ENCODE measurements at regions not wholly inside any gene's neighbourhood (a gene's known extent, or its start where the extent isn't known, plus 50 kb on each side); places are given as distances from the start of the nearest gene placed in this dataset.

DNA sequence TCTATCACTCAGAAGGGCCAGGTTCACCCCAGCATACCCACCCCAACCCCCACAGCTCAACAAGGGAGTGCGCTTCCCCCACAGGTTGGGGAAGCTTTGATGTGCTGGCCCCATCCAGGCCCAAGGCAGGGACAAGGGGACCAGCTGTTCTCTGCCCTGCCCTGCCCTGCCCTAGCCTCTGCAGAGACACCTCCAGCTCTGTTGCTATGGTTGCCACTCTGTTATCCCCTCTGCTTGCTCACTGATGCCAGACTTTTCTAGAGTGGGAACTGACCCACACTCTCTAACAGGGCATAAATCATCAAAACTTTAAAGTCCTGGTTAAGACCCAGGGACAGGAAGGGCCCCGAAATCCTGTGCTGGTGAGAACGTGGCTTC is 50.4 kb upstream of the ENPP7 start:
- DNase-seq = no peak

DNA sequence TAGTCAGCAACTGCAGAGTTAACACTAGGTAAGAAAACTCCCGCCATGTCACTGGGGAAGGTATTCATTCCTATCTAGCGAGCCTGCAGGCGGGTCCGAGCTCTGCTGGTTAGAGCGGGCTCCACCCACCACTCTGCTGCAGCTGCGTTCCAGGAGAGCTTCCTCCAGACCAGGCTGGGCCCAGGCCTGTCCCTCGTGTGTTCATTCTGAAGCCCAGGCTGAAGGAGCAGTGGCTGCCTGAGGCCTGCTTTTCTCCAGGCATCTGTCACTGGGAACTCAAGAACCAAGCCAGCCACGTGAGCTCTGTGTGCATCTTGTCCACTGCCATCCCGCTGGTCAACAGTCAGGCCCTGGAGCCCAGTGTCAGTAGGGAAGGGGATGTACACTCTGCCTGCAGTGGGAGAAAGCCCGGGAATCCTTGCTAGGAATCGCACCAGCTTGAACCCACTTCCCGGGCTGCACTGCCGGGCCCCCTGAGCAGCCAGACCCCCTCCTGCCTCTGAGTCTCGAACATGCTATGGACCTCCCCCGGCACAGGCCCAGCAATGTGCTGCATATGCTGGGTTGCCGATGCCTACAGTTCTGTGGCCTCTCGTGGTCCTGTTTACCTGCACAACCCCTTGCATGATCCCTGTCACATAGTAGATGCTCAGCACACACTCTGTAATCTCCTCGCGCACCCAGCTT is 51.0 kb upstream of the ENPP7 start:
- DNase-seq = no peak

DNA sequence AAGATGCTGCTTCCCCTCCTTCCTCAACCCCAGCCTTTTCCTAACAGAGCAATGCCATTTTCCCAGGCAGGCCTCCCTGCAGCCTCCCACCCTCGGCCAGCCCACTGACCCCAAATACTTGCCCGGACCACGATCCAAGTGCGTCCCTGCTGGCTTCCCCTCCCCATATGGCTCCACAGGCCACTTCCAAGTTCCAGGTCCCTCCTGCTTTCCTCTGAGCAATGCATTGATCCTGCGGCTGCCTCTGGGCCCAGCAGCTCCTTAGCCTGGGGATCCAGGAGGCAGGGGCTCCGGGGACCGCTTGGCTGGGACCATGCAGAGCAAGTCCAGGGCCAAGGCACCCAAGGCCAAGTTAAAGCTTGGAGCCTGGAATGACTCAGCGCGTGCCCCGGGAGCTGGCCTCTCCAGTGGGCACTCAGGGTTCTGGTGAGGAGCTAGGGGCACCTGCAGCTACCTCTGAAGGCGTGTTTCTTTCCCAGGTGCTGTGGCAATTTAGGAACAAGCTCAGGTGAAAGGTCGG is 51.9 kb upstream of the ENPP7 start:
- DNase-seq = no peak

DNA sequence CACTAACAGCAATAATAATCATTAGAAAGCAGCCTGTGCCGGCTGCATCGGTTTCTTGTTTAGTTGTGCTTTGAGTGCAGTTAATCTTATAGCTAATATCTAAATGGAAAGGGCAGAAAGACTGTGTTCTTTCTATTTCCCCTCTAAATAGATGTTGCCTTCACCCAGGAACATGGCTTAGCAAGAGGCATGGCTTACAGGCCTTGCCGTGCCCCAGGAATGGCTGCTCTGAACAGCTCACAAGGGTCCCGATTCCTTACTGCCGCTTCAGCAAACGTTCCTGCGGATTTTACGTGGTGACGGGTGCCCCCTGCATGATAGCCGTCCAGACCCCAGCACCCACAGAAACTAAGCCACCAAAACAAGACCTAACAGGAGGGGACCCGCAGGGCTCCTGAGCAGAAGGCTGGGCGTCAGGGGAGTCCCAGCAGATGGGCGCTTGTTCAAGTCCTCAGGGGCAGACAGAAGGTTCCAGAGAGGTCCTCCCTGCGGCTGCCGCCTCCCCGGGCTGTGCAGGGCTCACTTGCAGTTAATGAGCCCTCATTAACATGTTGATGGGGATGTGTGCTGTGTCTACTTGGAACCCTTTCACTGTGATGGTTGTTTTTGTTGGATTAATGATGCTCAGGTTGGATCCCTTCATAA is 52.5 kb upstream of the ENPP7 start:
- DNase-seq = no peak

DNA sequence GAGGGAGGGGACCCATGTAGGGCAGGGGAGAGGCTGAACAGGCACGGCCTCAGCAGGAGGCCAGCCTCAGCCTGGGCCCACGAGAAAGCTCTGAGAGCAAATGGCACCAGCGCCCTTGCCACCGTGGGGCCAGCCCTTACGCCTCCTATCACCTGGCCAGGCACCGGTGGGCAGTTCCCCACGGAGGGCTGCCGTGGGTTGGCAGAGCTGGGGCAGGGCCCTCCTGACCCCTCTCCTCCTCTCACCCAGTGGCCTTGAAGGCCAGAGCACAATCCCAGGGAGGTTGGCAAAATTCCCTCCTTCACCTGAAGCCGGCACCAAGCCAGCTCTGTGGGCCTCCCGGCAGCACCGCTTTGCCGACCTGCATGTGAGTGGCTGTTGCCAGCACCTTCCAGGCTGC is 53.1 kb upstream of the ENPP7 start:
- DNase-seq = no peak

DNA sequence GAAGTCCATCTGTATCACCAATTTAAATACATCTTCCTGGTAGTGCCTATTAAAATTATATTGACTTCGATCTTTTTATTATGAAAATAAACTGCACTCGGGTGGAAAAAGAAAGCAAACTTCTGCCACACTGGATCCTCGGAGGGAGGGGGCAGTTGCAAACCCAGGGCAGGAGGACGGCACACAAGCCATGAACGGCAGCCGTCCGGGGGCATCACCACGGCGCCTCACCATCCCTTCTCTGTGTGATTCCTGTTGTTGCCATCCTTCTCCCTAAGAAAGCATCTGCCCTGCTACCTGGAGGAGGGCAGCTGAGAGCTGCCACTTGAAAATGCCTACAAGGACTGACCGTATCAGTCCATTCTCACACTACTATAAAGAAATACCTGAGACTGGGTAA is 53.9 kb upstream of the ENPP7 start:
- DNase-seq = no peak

DNA sequence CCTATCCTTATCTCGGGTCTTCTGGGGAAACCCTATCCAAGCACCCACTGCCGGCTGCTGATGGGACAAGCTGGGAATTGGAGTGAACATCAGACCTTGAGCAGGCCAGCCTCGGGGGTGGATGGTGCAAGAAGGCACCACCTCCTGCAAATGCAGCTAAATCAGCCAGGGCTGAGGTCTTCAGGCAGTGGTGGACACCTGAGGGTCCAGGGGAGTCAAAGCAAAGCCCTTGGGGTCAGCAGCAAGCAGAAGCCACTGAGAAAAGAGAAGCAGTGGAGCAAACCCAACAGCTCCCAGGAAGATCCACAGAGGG is 55.4 kb upstream of the ENPP7 start:
- no peak for DNase-seq

DNA sequence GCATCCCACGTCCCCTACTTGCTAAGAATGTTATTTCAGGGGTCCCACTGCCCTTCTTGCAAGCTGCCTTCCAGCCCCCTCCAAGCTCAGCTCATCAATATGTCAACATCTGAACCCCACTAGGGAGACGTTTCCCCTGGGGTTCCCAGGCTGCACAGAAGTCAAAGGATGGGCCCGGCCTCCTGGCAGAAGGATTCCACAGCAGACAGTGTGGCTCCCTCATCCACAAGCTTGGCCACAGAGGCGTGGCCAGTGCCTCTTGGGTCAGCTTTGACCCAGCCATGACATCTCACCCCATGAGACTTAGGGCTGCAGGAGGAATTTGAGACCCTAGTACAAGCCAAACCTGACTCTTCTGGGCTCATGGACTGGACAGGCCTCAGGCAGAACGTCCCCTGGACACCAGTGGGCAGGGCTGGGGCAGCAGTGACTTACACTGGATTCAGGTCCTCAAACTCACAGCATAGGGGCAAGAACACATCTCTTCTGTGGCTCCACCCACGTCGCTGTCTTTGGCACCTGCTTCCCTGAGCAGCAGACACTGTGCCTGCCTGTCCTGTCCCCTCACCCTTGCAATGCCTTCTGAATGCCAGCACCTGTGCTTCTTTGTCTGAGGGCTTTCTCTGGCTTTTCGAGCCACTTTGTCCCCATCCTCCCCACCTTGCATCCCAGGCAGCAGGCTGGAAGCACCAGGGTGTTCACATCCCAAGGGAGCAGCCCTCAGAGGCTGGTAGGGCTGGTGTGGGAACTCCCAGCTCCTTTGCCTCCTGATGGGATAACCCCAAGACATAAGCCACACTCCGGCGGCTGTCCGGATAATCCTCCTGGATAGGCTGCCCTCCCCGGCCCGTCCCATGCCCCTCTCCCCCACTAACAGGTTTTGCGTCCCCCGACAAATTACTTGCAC is 56.0 kb upstream of the ENPP7 start:
- DNase-seq = no peak

DNA sequence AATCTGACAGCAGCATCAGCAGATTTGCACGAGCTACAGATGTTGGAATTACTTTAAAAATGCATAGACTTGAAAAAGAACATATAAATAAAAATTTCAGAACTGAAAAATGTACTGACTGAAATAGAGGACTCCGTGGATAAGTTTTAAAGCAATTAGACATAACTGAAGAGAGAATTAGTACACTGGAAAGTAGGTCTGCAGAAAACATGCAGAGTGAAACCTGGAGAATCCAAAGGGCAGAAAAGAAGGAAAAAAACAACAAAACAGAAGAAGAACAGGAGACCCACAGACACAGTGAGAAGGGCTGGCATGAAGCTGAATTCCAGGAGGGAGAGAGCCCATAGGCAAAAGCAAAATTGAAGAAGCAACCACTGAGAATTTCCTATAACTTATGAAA is 57.2 kb upstream of the ENPP7 start:
- no peak for DNase-seq

DNA sequence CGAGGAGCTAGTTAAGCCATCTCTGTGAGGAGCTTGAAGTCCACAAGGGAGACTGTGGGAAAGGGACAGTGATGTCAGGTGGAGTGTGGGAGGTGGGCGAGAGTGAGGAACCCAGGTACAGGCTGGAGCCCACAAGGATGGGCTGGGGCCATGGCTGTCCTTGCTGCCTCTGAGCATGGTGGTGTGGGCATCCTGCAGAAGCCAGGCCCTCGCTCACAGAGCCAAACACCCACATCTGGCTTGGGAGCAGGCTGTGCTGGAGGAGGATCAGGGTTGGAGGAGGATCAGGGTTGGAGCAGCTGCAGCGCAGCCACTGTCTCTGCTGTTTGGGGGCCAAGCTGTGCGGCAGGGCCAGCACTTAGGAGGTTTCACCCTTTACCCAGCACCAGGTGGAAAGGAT is 58.2 kb upstream of the ENPP7 start:
- no peak for DNase-seq

DNA sequence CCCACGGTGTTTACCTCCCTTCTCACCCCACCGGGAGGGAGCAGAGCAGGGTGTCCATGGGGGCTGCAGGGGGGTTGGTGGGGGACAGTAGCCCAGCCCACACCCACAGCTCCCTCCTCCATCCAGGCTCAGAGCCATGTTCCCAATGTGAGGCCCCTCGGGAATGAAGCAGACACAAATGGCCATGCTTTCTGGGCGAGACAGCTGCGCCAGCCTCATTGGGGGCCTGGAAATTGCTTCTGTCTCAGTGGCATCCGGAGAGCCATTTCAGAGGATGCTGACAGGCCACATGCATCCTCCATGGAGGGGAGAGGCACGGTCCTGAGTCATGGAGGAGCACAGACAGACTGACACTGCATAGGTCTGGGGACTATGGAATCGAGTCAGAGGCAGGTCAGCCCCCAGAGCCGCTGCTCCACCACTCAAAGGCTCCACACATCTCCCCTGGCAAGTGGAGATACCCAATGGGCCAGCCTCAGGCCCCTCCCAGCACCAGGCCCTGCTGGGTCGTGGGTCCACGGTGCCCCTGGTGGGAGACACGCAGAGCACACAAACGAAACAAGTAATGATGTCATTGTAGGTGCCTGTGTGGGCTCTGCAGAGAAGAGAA is 59.6 kb upstream of the ENPP7 start:
- peak in 1 of 3 experiments; percentile 15 for DNase-seq

DNA sequence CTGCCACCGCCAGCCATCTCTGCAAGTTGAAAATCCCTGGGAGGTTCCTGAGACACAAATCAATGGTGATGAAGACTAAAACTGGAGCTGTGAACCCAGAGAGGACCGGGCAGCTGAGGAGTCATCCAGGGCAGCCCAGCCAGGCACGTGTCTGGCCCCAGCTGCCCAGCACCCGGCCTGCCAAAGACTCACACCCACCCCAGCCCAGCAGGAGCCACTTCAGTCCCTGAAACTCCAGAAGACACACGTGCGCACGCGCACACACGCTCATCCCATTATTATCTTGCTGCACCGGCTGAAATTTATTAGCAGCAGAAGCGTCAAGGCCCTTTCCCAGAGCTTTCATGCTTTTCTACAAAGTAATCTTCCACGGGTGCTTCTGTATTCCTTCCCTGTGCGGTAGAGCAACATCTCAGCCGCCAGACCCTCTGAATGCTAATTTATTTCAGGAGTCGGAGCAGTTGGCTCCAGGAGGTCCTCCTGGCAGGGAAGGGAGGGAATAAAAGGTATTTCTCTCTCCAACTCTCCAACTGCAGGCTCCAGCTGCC is 59.8 kb upstream of the RBFOX3 start:
- DNase-seq = peak; percentile 51 to 78 (median 76)

DNA sequence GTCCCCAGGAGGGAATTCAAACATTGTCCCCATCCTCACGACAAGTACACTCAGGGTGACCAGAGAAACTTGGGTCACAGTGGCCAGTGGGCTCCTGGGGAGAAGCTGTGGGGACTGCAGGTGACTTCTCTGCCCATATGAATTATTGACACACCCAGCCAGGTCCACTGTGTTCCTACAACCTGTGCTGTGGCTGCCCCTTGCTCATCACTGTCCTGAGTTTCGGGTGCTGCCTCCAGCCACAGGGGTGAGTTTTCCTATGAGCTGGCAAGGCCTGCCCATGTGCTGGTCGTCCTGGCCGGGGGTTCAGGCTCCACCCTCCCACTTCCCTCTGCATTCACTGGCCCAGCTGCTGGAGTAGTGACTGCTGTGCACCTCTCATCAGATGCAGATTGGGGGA is 59.0 kb upstream of the RBFOX3 start:
- no peak for DNase-seq

DNA sequence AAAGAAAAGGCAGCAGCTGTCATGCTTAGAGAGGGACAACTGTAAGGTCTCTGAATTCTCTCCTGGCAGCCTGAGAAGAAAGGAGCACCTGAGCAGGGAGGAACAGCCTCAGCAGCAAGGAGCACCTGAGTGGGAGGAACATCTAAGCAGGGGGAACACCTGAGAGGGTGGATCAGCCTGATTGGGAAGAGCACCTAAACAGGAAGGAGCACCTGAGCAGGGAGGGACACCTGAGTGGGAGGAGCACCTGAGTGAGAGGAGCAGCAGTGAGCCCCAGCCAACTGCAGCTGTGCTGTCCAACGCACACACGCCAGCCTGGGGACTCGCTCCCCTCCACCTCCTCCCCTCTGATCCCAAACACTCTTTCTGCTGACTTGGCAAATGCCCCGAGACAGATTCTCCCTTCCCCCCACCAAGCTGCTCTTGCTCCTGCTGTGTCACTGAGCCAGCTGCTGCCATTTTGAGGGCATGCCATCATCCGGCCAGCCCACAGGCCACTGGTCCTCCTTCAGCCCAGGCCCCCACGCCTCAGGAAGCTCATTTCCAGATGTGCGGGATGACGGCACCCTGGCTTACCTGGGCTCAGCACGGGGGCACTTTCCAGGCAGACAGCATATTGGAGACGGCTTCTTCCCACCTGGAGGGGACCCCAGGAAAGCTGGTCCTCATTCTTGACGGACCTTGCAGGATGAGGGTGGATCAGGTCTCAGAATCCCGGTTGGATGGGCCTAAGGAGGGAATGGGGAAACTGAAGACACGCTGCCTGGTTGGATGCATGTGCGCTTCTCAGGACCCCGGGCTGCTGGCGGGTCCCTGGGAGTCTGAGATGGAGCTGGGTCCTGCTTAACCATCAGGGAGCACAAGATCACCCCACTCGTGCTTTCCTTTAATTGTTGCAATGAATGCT is 57.7 kb upstream of the RBFOX3 start:
- no peak for DNase-seq

DNA sequence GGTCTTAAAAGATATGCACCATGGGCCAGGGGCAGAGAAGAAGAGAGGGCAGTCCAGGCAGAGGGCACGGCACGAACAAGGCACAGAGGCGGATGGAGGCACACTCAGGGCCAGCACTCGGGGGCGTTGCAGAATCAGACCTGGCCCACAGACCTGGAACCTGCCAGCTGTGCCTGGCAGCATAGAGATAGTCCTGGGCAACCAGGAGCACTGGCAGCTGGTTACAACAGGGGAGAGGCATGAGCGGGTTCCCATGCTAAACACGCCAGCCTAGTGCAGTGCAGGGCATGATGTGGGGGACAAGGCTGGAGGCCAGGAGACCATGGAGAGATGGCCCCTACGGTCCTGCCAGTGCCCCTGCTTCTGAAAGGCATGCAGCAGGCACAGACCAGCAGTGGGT is 56.9 kb upstream of the RBFOX3 start:
- no peak for DNase-seq

DNA sequence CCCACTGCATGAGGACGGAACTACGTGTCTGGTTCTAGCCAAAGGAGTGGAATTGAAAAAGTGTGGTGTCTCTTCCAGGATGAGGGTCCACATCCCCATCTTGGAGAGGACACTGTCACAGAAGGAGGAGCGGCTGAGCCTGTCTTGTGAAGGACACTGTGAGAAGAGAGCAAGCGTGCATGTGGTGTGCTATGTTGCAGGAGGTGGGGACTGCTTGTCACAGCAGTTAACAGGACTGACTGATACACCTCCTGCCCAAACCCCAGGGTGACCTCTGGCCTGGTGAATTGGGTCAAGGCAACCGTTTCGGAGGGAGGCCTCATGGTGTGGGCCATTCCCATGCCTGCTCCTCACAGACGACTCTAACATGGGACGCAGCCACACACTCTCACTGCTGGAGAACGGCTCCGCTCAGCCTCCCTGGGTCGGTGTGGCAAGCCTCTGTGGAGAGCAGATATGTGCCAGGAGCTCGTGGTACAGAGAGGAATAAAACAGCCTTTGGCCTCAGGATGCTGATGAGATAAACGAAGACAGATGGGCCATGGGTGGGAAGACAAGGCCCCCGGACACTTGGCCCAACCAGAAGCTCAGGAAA is 56.4 kb upstream of the RBFOX3 start:
- no peak for DNase-seq

DNA sequence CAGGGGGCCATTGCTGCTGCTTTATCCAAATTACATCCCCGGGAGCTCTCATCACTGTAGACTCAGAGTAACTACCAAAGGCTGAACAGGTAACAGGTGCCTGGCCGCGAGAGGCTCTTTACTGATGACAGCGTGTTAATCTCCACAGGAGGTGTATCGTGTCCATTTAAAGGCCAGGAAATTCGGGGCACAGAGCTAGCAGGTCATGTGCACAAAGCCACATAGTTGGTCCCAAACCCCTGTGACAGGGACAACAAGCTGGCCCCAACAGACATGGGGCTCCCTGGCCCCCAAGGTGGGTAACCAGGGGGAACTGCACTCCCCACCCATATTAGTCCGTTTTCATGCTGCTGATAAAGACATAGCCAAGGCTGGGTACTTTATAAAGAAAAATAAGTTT is 55.3 kb upstream of the RBFOX3 start:
- DNase-seq = no peak

DNA sequence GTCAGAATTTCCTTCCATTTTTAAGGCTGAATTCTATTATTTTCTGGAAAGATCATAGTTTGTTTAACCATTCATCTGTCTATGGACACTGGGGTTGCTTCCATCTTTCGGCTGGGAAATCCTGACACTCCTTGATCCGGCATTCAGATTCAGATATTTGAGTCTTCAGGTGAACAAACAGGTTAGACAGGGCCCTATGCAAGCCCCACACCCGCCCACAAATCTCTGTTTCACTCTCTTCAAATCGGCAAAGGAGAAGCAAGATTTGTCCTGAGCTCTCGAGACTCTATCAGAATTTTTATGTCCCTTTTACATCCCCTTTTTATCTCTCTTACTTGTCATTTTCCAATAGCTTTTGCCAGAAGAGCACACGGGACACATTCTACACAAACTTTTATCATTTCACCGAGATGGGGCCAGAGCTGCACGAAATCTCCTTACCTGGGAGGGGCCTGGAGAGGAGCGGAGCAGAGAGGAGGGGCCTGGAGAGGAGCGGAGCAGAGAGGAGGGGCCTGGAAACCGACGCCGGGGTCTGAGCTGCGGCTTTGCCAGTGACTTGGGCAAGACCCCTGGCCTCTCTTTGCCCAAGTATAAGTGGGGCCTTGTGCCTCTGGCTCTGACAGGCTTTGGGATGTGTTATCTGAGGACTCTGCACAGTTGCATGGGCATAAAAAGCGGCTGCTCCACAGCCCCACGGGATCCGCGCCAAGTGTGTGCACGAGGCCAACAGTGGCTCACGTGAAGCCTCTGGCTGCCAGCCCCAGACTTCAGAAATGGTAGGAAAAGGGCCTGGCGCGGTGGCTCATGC is 54.3 kb upstream of the RBFOX3 start:
- peak in 1 of 3 experiments; percentile 30 for DNase-seq

DNA sequence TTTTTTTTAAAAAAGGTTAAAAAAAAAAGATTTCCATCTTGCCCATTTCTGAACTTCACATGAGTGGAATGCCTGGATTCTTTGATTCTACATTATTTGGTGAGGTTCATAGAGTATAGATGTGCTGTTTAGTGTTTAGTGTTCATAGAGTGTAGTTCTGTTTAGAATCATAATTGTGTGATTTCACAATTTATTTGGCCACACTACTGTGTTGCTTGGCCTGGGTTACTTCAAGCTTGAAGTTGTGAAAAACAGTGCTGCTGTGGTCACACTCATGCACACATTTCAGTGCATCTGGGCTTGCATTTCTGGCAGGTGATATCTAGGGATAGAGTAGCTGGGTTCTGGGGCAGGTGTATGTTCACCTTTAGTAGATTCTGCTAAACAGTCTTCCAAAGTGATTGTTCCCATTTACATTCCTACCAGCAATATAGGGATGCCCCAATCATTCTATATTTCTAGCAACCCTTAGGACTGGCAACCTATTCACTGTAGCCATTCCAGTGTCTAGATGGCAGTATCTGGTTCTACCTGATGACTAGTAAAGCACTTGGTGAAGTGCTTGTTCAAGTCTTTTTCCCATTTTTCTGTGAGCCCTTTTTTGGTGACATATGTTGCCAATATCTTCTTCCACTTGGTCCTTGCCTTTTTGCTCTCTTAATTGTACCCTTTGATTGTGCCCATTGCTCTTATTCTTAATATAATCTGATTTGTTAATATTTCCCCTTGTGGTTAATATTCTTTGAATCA is 50.6 kb upstream of the RBFOX3 start:
- DNase-seq = no peak
